CD14-positive monocyte (primary cell): ENCODE measurements at regions not wholly inside any gene's neighbourhood (a gene's known extent, or its start where the extent isn't known, plus 50 kb on each side); places are given as distances from the start of the nearest gene placed in this dataset.

Experiments
- DNase-seq, 3 donors: peaks; one replicate each; pipeline ENCODE4 v3.0.0-alpha.2; 2011 to 2022
- H2AFZ ChIP-seq: 2 replicates; pipeline ENCODE4 v1.6.0; 2012; ENCODE audit warnings: mild to moderate bottlenecking, low read depth, low read length, inconsistent platforms; ENCODE audit not compliant: insufficient read depth, poor library complexity, severe bottlenecking
- H3K27ac ChIP-seq, 2 donors: 1 replicate in 1 of 2; 2 replicates in 1 of 2; pipeline ENCODE4 v1.5.1; 2012 to 2013; ENCODE audit warnings: low read length in 2 of 2, control low read depth in 1 of 2, inconsistent platforms in 1 of 2, low read depth in 1 of 2, mild to moderate bottlenecking in 1 of 2
- H3K27me3 ChIP-seq, 2 donors: one replicate each; pipeline versions ENCODE4 v1.6.0 to v1.6.1; 2011 to 2013; ENCODE audit warnings: low read length in 2 of 2; ENCODE audit not compliant: control insufficient read depth in 2 of 2, insufficient read depth in 2 of 2
- H3K36me3 ChIP-seq, 2 donors: replicated peaks in 1 of 2; 1 replicate in 1 of 2; 2 replicates in 1 of 2; pipeline versions ENCODE4 v1.5.1 to v1.6.1; 2012 to 2013; ENCODE audit warnings: low read length in 2 of 2, control low read depth in 1 of 2, inconsistent platforms in 1 of 2, mild to moderate bottlenecking in 1 of 2; ENCODE audit not compliant: insufficient read depth in 2 of 2, control insufficient read depth in 1 of 2
- H3K4me1 ChIP-seq, 2 donors: 1 replicate in 1 of 2; 2 replicates in 1 of 2; pipeline versions ENCODE4 v1.5.1 to v1.6.1; 2012 to 2013; ENCODE audit warnings: low read length in 2 of 2, control low read depth in 1 of 2, inconsistent platforms in 1 of 2, mild to moderate bottlenecking in 1 of 2, moderate library complexity in 1 of 2; ENCODE audit not compliant: insufficient read depth in 2 of 2, control insufficient read depth in 1 of 2
- H3K4me2 ChIP-seq: replicated peaks from 2 replicates; pipeline ENCODE3; 2012; ENCODE audit warnings: low read length, moderate library complexity, mild to moderate bottlenecking; ENCODE audit not compliant: poor library complexity, severe bottlenecking; ENCODE audit errors: extremely low read depth
- H3K4me3 ChIP-seq, 3 experiments: fragments of 200-600 bp in 1 of 3; sonication (generic) in 1 of 3; replicated peaks in 1 of 3; 1 replicate in 2 of 3; 2 replicates in 1 of 3; pipeline ENCODE4 v1.5.1; 2011 to 2013; ENCODE audit warnings: low read length in 3 of 3, mild to moderate bottlenecking in 3 of 3, control low read depth in 2 of 3, low read depth in 2 of 3, inconsistent platforms in 1 of 3, moderate library complexity in 1 of 3
- H3K79me2 ChIP-seq: 2 replicates; pipeline ENCODE4 v1.6.0; 2012; ENCODE audit warnings: mild to moderate bottlenecking, control low read depth, inconsistent platforms, low read length, moderate library complexity; ENCODE audit not compliant: insufficient read depth
- H3K9ac ChIP-seq: 2 replicates; pipeline ENCODE4 v1.6.0; 2017; ENCODE audit warnings: low read length, mild to moderate bottlenecking; ENCODE audit not compliant: insufficient read depth, poor library complexity, severe bottlenecking
- H3K9me3 ChIP-seq, 2 donors: replicated peaks in 1 of 2; 1 replicate in 1 of 2; 2 replicates in 1 of 2; pipeline versions ENCODE4 v1.5.1 to v1.6.1; 2012 to 2013; ENCODE audit warnings: low read length in 2 of 2, control low read depth in 1 of 2; ENCODE audit not compliant: control insufficient read depth in 1 of 2, insufficient read depth in 1 of 2
- H4K20me1 ChIP-seq: 2 replicates; pipeline ENCODE4 v1.6.0; 2012; ENCODE audit warnings: mild to moderate bottlenecking, low read length, control low read depth, moderate library complexity; ENCODE audit not compliant: insufficient read depth
- H3K27ac Mint-ChIP-seq, 7 donors: one replicate each; pipeline ENCODE4 v1.8.0; 2020; ENCODE audit warnings: mild to moderate bottlenecking in 7 of 7, mixed read lengths in 7 of 7, moderate library complexity in 6 of 7, inconsistent platforms in 2 of 7
- H3K27me3 Mint-ChIP-seq, 3 donors: one replicate each; pipeline ENCODE4 v1.8.0; 2021 to 2022; ENCODE audit warnings: low read depth in 3 of 3, mild to moderate bottlenecking in 3 of 3, mixed read lengths in 3 of 3, moderate library complexity in 3 of 3, inconsistent platforms in 1 of 3
- H3K36me3 Mint-ChIP-seq, 2 donors: one replicate each; pipeline ENCODE4 v1.8.0; 2020; ENCODE audit warnings: mixed read lengths in 2 of 2, inconsistent platforms in 1 of 2, mild to moderate bottlenecking in 1 of 2
- H3K4me1 Mint-ChIP-seq: one replicate; pipeline ENCODE4 v1.8.0; 2020; ENCODE audit warnings: mild to moderate bottlenecking, mixed read lengths
- H3K4me3 Mint-ChIP-seq, 2 donors: one replicate each; pipeline ENCODE4 v1.8.0; 2020; ENCODE audit warnings: mild to moderate bottlenecking in 2 of 2, mixed read lengths in 2 of 2, moderate library complexity in 1 of 2
- H3K9me3 Mint-ChIP-seq, 7 donors: one replicate each; pipeline ENCODE4 v1.8.0; 2020 to 2022; ENCODE audit warnings: mixed read lengths in 7 of 7, mild to moderate bottlenecking in 6 of 7, moderate library complexity in 6 of 7, inconsistent platforms in 2 of 7
- CTCF ChIP-seq: fragments of 200-600 bp; IDR thresholded peaks from one replicate; pipeline ENCODE4 v1.8.0; 2022; ENCODE audit warnings: antibody characterized with exemption, mild to moderate bottlenecking
- WGBS: methylation state at CpG from one replicate; pipeline ENCODE4 v1.1.5; 2013; ENCODE audit warnings: missing lambda C conversion rate; ENCODE audit not compliant: insufficient coverage; 5-methylcytosine and 5-hydroxymethylcytosine counted together
- intact Hi-C, 2 donors: fragments of 100-400 bp; cut with micrococcal nuclease; formaldehyde crosslinking; loops; one replicate each; pipeline versions ENCODE4 v1.15.0 to v1.15.1; 2023

- no peaks in the 10 kb centered on the region for H3K36me3 Mint-ChIP-seq
Observed at GRCh38 chr20:60894091-60894490, 358.0 kb upstream of the CDH4 start.

GRCh38 chr20:60895363-60896079 lies 356.5 kb upstream of the CDH4 start:
- H3K4me1 ChIP-seq, result no peaks in the 10 kb centered on the region
- H3K27ac Mint-ChIP-seq, result no peak overlapping the region

More at GRCh38 chr20:60894091-60894490, 358.0 kb upstream of the CDH4 start:
- no peaks in the 10 kb centered on the region for H3K79me2 ChIP-seq
- no peak overlapping the region for H3K4me3 ChIP-seq
- no peak for DNase-seq
- intact Hi-C loops, result no loop called here
- H3K9me3 ChIP-seq, result no peaks in the 10 kb centered on the region
- WGBS, result 96% methylated on average over 5 of the region's 5 CpGs
- no peaks in the 10 kb centered on the region for H3K36me3 ChIP-seq
- Mint-ChIP-seq H3K9me3 (peaks cover 0 to 8% (median 1%) of the 10 kb centered on the region in 7 donors), H3K27ac (no peak overlapping the region), H3K4me1 (no peaks in the 10 kb centered on the region), H3K4me3 (no peak overlapping the region), H3K27me3 (peaks cover 0 to 3% (median 2%) of the 10 kb centered on the region in 3 donors)
- H3K9ac ChIP-seq, result no peak overlapping the region
- no peak overlapping the region for H2AFZ ChIP-seq
- no peak overlapping the region for H3K4me2 ChIP-seq
- no peaks in the 10 kb centered on the region for H4K20me1 ChIP-seq
- no peaks in the 10 kb centered on the region for H3K4me1 ChIP-seq
- no peak for TF ChIP-seq CTCF
- no peaks in the 10 kb centered on the region for H3K27me3 ChIP-seq
- H3K27ac ChIP-seq, result no peak overlapping the region

More at GRCh38 chr20:60895363-60896079, 356.5 kb upstream of the CDH4 start:
- H3K4me1 Mint-ChIP-seq, result no peaks in the 10 kb centered on the region
- Histone ChIP-seq H2AFZ (no peak overlapping the region), H3K36me3 (no peaks in the 10 kb centered on the region), H4K20me1 (no peaks in the 10 kb centered on the region), H3K27ac (no peak overlapping the region), H3K9ac (no peak overlapping the region), H3K4me3 (no peak overlapping the region), H3K9me3 (no peaks in the 10 kb centered on the region), H3K4me2 (no peak overlapping the region), H3K27me3 (no peaks in the 10 kb centered on the region), H3K79me2 (no peaks in the 10 kb centered on the region)
- intact Hi-C loops, result no loop called here
- H3K27me3 Mint-ChIP-seq, result peaks cover 0 to 7% (median 2%) of the 10 kb centered on the region in 3 donors
- TF ChIP-seq CTCF, result no peak
- H3K9me3 Mint-ChIP-seq, result peaks cover 0 to 5% (median 0%) of the 10 kb centered on the region in 7 donors
- H3K4me3 Mint-ChIP-seq, result no peak overlapping the region
- 75% methylated on average over 5 of the region's 5 CpGs for WGBS
- DNase-seq, result no peak
- H3K36me3 Mint-ChIP-seq, result no peaks in the 10 kb centered on the region
